HFFc6 (cell line): ENCODE measurements at regions not wholly inside any gene's neighbourhood (a gene's known extent, or its start where the extent isn't known, plus 50 kb on each side); places are given as distances from the start of the nearest gene placed in this dataset.

ENCODE experiments used
- DNase-seq: peaks from one replicate; pipeline ENCODE4 v3.0.0-alpha.2; 2018
- H3K27ac Mint-ChIP-seq: 2 replicates; pipeline ENCODE4 v1.8.0; 2020; ENCODE audit warnings: mild to moderate bottlenecking, mixed read lengths
- H3K27me3 Mint-ChIP-seq: 2 replicates; pipeline ENCODE4 v1.8.0; 2021; ENCODE audit warnings: mild to moderate bottlenecking, moderate library complexity, mixed read lengths; ENCODE audit not compliant: insufficient read depth
- H3K36me3 Mint-ChIP-seq: 2 replicates; pipeline ENCODE4 v1.8.0; 2021; ENCODE audit warnings: low read depth, mixed read lengths
- H3K4me1 Mint-ChIP-seq: 2 replicates; pipeline ENCODE4 v1.8.0; 2020; ENCODE audit warnings: low read depth, mixed read lengths
- H3K4me3 Mint-ChIP-seq: 2 replicates; pipeline ENCODE4 v1.8.0; 2020; ENCODE audit warnings: mild to moderate bottlenecking, moderate library complexity, mixed read lengths
- H3K9me3 Mint-ChIP-seq: 2 replicates; pipeline ENCODE4 v1.8.0; 2020; ENCODE audit warnings: mild to moderate bottlenecking, mixed read lengths
- CTCF ChIP-seq: fragments of 200-600 bp; sonication (generic); IDR thresholded peaks from 2 replicates; pipeline ENCODE4 v1.5.0; 2021; ENCODE audit warnings: antibody characterized with exemption, mild to moderate bottlenecking

GRCh38 chr4:185932491-185932890, 120.5 kb upstream of the SORBS2 start:
- Mint-ChIP-seq H3K9me3 (no peaks in the 10 kb centered on the region), H3K4me1 (peaks cover 18% of the 10 kb centered on the region), H3K36me3 (no peaks in the 10 kb centered on the region), H3K4me3 (peak overlapping the region; percentile 17; the same call in 1 of the 2 replicates), H3K27ac (peak overlapping the region; percentile 20; the same call in 1 of the 2 replicates), H3K27me3 (peaks cover 10% of the 10 kb centered on the region)
- DNase-seq, result no peak
- TF ChIP-seq CTCF, result no peak

GRCh38 chr4:185933078-185933581, 121.1 kb upstream of the SORBS2 start:
- DNase-seq, result peak; percentile 71
- Mint-ChIP-seq H3K4me1 (peaks cover 18% of the 10 kb centered on the region), H3K27ac (peak overlapping the region; percentile 20; the same call in 1 of the 2 replicates), H3K27me3 (peaks cover 10% of the 10 kb centered on the region), H3K36me3 (no peaks in the 10 kb centered on the region), H3K4me3 (peak overlapping the region; percentile 17), H3K9me3 (no peaks in the 10 kb centered on the region)
- no peak for TF ChIP-seq CTCF

GRCh38 chr4:185936650-185937376, 124.8 kb upstream of the SORBS2 start:
- TF ChIP-seq CTCF, result no peak
- H3K4me1 Mint-ChIP-seq, result peaks cover 18% of the 10 kb centered on the region
- no peaks in the 10 kb centered on the region for H3K36me3 Mint-ChIP-seq
- H3K9me3 Mint-ChIP-seq, result no peaks in the 10 kb centered on the region
- H3K4me3 Mint-ChIP-seq, result no peak overlapping the region
- peaks cover 3% of the 10 kb centered on the region for H3K27me3 Mint-ChIP-seq
- H3K27ac Mint-ChIP-seq, result no peak overlapping the region
- no peak for DNase-seq

- no peak for TF ChIP-seq CTCF
- no peak overlapping the region for H3K27ac Mint-ChIP-seq
- peaks cover 3% of the 10 kb centered on the region for H3K27me3 Mint-ChIP-seq
- no peak overlapping the region for H3K4me3 Mint-ChIP-seq
- DNase-seq, result no peak
- H3K36me3 Mint-ChIP-seq, result no peaks in the 10 kb centered on the region
- H3K4me1 Mint-ChIP-seq, result peaks cover under 1% of the 10 kb centered on the region; the same call in 1 of the 2 replicates
- no peaks in the 10 kb centered on the region for H3K9me3 Mint-ChIP-seq
Measured at GRCh38 chr4:185938654-185939053, 126.7 kb upstream of the SORBS2 start.

GRCh38 chr4:185941461-185941860, 127.5 kb upstream of the TLR3 start:
- no peaks in the 10 kb centered on the region for H3K9me3 Mint-ChIP-seq
- no peak overlapping the region for H3K4me3 Mint-ChIP-seq
- TF ChIP-seq CTCF, result no peak
- no peaks in the 10 kb centered on the region for H3K36me3 Mint-ChIP-seq
- H3K27ac Mint-ChIP-seq, result no peak overlapping the region
- peaks cover 5% of the 10 kb centered on the region; the same call in 1 of the 2 replicates for H3K27me3 Mint-ChIP-seq
- no peaks in the 10 kb centered on the region for H3K4me1 Mint-ChIP-seq
- no peak for DNase-seq
